Activated T-helper 9 cell treated with anti-CD3 and anti-CD28 coated beads, Interleukin-2, amount 50 U/mL, for 16 hours (primary cell): ENCODE measurements at regions not wholly inside any gene's neighbourhood (a gene's known extent, or its start where the extent isn't known, plus 50 kb on each side); places are given as distances from the start of the nearest gene placed in this dataset.
A peak's percentile ranks its signal among the peaks of the same experiment; 100 is the strongest.
"Not testable (repeated sequence)": the region's sequence is repeated elsewhere in the genome, so short reads cannot be mapped to it uniquely, and the experiment has no call there.

Source experiments
- DNase-seq: peaks from one replicate; pipeline ENCODE4 v3.0.0-alpha.2; 2020; ENCODE audit warnings: low read depth

DNA sequence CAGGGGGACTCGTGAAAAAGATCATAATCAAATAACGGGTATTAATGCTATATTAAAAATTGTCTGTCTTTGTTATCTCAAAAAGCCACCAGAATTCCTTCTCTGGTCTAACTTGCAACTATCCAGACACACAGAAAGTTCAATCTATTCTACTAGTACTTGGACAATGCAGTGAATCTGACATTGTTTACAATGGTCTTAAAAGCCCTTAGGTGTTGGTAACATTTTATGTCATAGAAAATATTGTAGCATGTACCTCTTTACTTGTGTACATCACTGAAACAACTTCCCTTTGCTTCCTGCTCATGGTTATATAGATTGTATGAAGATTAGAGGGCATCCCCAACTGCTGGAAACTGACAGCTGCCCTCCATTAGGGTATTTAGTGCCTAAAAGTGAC is 71.1 kb upstream of the PPP3CA start:
- no peak for DNase-seq

DNA sequence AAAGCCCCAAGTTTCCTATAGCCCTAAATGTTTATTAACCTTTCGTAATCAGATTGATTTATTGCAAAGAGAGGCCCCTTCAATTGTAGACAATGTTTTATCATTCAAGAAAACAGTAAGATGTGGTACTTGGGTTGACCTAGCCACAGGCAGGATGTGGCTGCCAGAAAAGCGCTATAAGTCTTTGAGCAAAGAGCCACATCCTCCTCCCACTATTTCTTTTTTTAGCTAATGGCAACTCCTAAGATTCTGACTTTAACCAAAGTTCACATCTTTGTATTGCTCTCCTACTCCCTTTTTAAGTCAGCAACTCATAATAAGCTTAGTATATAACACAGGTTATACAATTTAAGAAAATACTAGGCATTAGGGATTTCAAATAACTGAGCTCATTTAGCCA is 70.7 kb upstream of the PPP3CA start:
- peak; percentile 26 for DNase-seq

DNA sequence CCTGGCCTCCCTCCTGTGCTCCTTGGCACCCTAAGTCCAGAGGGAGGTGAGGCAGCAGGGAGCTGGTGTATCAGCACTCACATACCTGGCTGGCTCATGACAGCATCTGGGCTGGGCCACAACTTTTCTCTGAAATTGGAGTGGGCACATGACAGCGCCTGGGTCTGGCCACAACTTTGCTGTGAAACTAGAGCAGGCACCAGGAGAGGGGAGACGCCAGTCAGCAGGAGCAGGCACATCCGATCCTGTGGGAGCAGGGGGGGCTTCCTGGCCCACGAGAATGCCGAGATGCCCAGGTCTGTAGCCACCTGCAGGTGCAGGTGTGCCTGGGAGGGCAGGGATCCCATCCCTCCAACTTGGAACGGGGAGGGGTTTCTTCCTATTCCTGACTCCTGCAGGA is 69.7 kb upstream of the PPP3CA start:
- DNase-seq = no peak

GRCh38 chr4:101415962-101416361 is 68.6 kb upstream of the PPP3CA start:
- no peak for DNase-seq

DNA sequence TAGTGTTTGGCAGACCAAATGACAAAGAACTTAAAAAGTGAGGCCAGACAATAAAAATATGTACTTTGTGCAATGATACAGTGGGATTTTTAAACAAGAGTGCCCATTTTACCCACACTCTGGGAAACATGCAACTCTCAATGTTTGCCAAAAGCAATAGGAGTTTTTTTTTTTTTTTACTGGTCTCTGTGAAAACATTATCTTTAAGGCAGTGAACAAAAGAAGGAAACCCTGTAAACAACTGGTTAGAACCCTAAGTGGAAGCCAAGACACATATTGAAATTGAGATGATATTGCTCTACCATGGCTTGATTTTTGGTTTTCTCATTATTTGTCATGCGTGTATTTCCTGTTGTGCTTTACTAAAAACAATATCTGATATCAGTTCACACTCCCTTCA is 67.2 kb upstream of the PPP3CA start:
- no peak for DNase-seq

DNA sequence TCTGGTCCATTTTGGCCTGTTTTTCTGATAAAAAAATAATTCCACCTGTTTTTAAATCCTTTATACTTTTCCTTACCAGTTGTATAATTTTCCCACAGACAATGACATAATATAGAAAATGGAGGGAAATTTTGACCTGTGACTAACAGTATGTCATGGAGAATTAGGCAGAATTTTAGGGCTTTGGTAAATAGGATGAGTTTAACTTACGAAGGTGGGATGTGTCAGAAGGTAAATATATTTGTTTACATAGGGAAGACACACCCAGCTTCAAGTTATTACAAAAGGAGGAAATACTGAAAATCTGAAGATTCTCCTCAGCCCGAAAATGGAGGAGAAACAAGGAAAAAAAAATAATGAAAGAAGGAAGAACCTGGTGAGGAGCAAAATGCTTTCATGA is 64.6 kb upstream of the PPP3CA start:
- no peak for DNase-seq

DNA sequence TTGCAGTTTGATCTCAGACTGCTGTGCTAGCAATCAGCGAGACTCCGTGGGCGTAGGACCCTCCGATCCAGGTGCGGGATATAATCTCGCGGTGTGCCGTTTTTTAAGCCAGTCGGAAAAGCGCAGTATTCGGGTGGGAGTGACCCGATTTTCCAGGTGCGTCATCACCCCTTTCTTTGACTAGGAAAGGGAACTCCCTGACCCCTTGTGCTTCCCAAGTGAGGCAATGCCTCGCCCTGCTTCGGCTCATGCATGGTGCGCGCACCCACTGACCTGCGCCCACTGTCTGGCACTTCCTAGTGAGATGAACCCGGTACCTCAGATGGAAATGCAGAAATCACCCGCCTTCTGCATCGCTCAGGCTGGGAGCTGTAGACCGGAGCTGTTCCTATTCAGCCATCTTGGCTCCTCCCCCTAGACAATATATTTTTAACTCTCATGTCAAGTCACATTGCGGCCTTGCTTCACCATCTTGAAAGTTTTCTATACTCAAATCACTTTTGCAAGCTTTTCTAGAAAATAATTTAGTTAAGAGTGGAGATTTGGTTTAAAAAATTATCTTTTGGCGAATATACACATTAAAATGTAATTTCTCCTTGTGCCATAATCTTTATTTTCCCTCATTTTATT is 64.1 kb upstream of the PPP3CA start:
- DNase-seq = not testable (repeated sequence)

DNA sequence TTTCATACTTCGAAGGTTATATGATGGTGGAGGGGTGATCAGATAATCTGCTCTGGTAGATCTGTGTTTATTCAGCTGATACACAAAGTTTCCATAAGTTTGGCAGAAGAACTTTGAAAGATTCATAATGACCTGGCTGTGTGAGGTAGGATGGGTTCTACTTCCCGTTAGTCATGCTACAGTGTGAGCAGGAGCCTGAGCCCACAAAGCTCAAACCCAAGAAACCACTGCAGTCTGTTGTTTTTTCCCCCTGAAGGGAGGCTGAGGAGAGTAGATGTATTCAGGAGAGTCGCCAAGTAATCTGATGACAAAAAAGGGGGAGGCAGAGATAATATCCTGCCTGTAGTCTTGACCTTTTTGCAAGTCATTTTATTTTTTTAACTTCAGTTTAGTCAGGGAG is 52.8 kb upstream of the PPP3CA start:
- no peak for DNase-seq

DNA sequence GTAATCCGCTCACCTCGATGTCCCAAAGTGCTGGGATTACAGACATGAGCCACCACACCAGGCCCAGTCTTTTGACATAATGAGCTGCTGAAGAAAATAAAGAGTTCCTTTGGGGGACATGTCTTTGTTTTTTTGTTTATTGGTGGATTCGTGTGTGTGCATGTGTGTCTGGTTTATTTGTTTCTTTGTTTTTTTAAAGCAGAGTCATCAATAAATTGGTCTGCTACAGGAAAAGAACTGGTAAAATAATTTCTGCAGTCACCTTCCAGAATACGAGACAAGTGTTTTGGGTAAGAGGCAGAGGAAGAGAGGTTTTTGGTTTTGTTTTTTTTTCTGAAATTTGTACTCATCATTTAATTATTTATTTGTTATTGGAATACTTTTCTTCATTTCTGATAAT is 51.5 kb upstream of the PPP3CA start:
- DNase-seq = no peak
